Ascending aorta (tissue), 2 donors: ENCODE measurements at regions not wholly inside any gene's neighbourhood (a gene's known extent, or its start where the extent isn't known, plus 50 kb on each side); places are given as distances from the start of the nearest gene placed in this dataset.
"Not testable (repeated sequence)": the region's sequence is repeated elsewhere in the genome, so short reads cannot be mapped to it uniquely, and the experiment has no call there.

ENCODE experiments used
- DNase-seq, 2 donors: peaks; one replicate each; pipeline ENCODE4 v3.0.0-alpha.2; 2019; ENCODE audit warnings: low spot score in 2 of 2
- H3K27ac ChIP-seq, 2 donors: fragments of 200-600 bp; sonication (generic); one replicate each; pipeline ENCODE4 v1.5.1; 2016 to 2017; ENCODE audit warnings: mild to moderate bottlenecking in 1 of 2
- H3K27me3 ChIP-seq: fragments of 200-600 bp; sonication (generic); one replicate; pipeline ENCODE4 v1.5.1; 2017
- H3K36me3 ChIP-seq, 2 donors: fragments of 200-600 bp; sonication (generic); one replicate each; pipeline ENCODE4 v1.5.1; 2016
- H3K4me1 ChIP-seq, 2 donors: fragments of 200-600 bp; sonication (generic); one replicate each; pipeline ENCODE4 v1.5.1; 2016 to 2017; ENCODE audit warnings: mild to moderate bottlenecking in 1 of 2
- H3K4me3 ChIP-seq, 2 donors: fragments of 200-600 bp; sonication (generic); one replicate each; pipeline ENCODE4 v1.5.1; 2016 to 2017; ENCODE audit warnings: mild to moderate bottlenecking in 1 of 2
- H3K9me3 ChIP-seq, 2 donors: fragments of 200-600 bp; sonication (generic); one replicate each; pipeline ENCODE4 v1.5.1; 2016
- CTCF ChIP-seq, 3 experiments: fragments of 200-600 bp in 2 of 3; fragments of 450-650 bp in 1 of 3; sonication (generic) in 2 of 3; IDR thresholded peaks; one replicate each; pipeline ENCODE4 v1.5.1; 2016 to 2019; ENCODE audit warnings: antibody characterized with exemption in 3 of 3, mild to moderate bottlenecking in 1 of 3, moderate library complexity in 1 of 3
- intact Hi-C: fragments of 100-400 bp; cut with DNase I; formaldehyde crosslinking; loops from one replicate; pipeline ENCODE4 v1.15.1; 2023

- H3K36me3 ChIP-seq: no peaks in the 10 kb centered on the region
- no peaks in the 10 kb centered on the region for H3K9me3 ChIP-seq
- no peak for TF ChIP-seq CTCF (IDR thresholded peaks at IDR 0.05)
- no peaks in the 10 kb centered on the region for H3K27me3 ChIP-seq
- no peak overlapping the region for H3K27ac ChIP-seq
- H3K4me1 ChIP-seq: no peaks in the 10 kb centered on the region
- H3K4me3 ChIP-seq: no peak overlapping the region
- no peak for DNase-seq
- intact Hi-C loops: no loop called here
Measured at GRCh38 chr6:130720076-130720715, 107.0 kb upstream of the SMLR1 start.

GRCh38 chr6:130724089-130724488, 103.1 kb upstream of the SMLR1 start:
- H3K36me3 ChIP-seq: no peaks in the 10 kb centered on the region
- TF ChIP-seq CTCF (IDR thresholded peaks at IDR 0.05): no peak
- H3K27ac ChIP-seq: no peak overlapping the region
- DNase-seq: no peak
- H3K27me3 ChIP-seq: no peaks in the 10 kb centered on the region
- H3K4me1 ChIP-seq: no peaks in the 10 kb centered on the region
- H3K4me3 ChIP-seq: no peak overlapping the region
- intact Hi-C loops: no loop called here
- H3K9me3 ChIP-seq: no peaks in the 10 kb centered on the region

- H3K27ac ChIP-seq: no peak overlapping the region
- DNase-seq: no peak
- H3K4me3 ChIP-seq: no peak overlapping the region
- H3K27me3 ChIP-seq: no peaks in the 10 kb centered on the region
- H3K36me3 ChIP-seq: no peaks in the 10 kb centered on the region
- no peak for TF ChIP-seq CTCF (IDR thresholded peaks at IDR 0.05)
- H3K4me1 ChIP-seq: no peaks in the 10 kb centered on the region
- intact Hi-C loops: no loop called here
- no peaks in the 10 kb centered on the region for H3K9me3 ChIP-seq
Measured at GRCh38 chr6:130725551-130725950, 101.7 kb upstream of the SMLR1 start.

- intact Hi-C loops, H3K27ac ChIP-seq, H3K4me1 ChIP-seq, H3K9me3 ChIP-seq, H3K4me3 ChIP-seq, H3K27me3 ChIP-seq, H3K36me3 ChIP-seq, DNase-seq: not testable (repeated sequence)
Measured at GRCh38 chr6:130728064-130728463, 99.1 kb upstream of the SMLR1 start.

GRCh38 chr6:130730600-130730999, 96.6 kb upstream of the SMLR1 start:
- DNase-seq: no peak
- Histone ChIP-seq H3K4me3 (no peak overlapping the region), H3K27ac (no peak overlapping the region), H3K4me1 (no peaks in the 10 kb centered on the region), H3K9me3 (no peaks in the 10 kb centered on the region), H3K36me3 (no peaks in the 10 kb centered on the region), H3K27me3 (no peaks in the 10 kb centered on the region)
- no peak for TF ChIP-seq CTCF (IDR thresholded peaks at IDR 0.05)
- intact Hi-C loops: no loop called here

- intact Hi-C loops: no loop called here
- DNase-seq: no peak
- Histone ChIP-seq H3K27ac (no peak overlapping the region), H3K9me3 (no peaks in the 10 kb centered on the region), H3K4me1 (no peaks in the 10 kb centered on the region), H3K36me3 (no peaks in the 10 kb centered on the region), H3K27me3 (no peaks in the 10 kb centered on the region), H3K4me3 (no peak overlapping the region)
- TF ChIP-seq CTCF (IDR thresholded peaks at IDR 0.05): no peak
Measured at GRCh38 chr6:130734161-130734560, 93.0 kb upstream of the SMLR1 start.
